SU-DHL-6 (cell line): ENCODE measurements at regions not wholly inside any gene's neighbourhood (a gene's known extent, or its start where the extent isn't known, plus 50 kb on each side); places are given as distances from the start of the nearest gene placed in this dataset.

ENCODE experiments used
- CTCF ChIP-seq: fragments of 200-600 bp; sonication (generic); IDR thresholded peaks from one replicate; pipeline ENCODE4 v1.5.1; 2017; ENCODE audit warnings: antibody characterized with exemption, mild to moderate bottlenecking, low read length, moderate library complexity; ENCODE audit not compliant: insufficient read depth, poor library complexity, severe bottlenecking
- EZH2phosphoT487 ChIP-seq: fragments of 200-600 bp; sonication (generic), shearing (Covaris generic); conservative IDR thresholded peaks from 2 replicates; pipeline ENCODE4 v1.6.1; 2018; ENCODE audit warnings: mild to moderate bottlenecking, antibody characterized with exemption, low read length, moderate library complexity, mixed read lengths

- no peak for TF ChIP-seq CTCF
- TF ChIP-seq EZH2phosphoT487, result no peak
These were observed 373.2 kb upstream of the MANEA start for GRCh38 chr6:95204178-95204577.
